Ovary (tissue), 7 donors: ENCODE measurements at regions not wholly inside any gene's neighbourhood (a gene's known extent, or its start where the extent isn't known, plus 50 kb on each side); places are given as distances from the start of the nearest gene placed in this dataset.
"Not testable (repeated sequence)": the region's sequence is repeated elsewhere in the genome, so short reads cannot be mapped to it uniquely, and the experiment has no call there.

Experiments
- DNase-seq, 5 donors: peaks; one replicate each; pipeline ENCODE4 v3.0.0-alpha.2; 2019 to 2020
- H3K27ac ChIP-seq, 2 donors: fragments of 200-600 bp; one replicate each; pipeline versions ENCODE4 v1.5.1 to v1.8.0; 2019 to 2022
- H3K27me3 ChIP-seq: fragments of 200-600 bp; one replicate; pipeline ENCODE4 v1.8.0; 2022
- H3K36me3 ChIP-seq: fragments of 200-600 bp; sonication (generic); one replicate; pipeline ENCODE4 v1.5.1; 2019
- H3K4me1 ChIP-seq: one replicate; pipeline ENCODE4 v1.8.1; 2013; ENCODE audit warnings: mild to moderate bottlenecking, moderate library complexity; ENCODE audit not compliant: insufficient read depth
- H3K4me3 ChIP-seq: fragments of 200-600 bp; sonication (generic); one replicate; pipeline ENCODE4 v1.5.1; 2017
- H3K9me3 ChIP-seq, 2 donors: fragments of 200-600 bp in 1 of 2; sonication (generic) in 1 of 2; one replicate each; pipeline versions ENCODE4 v1.5.1 to v1.8.1; 2013 to 2019; ENCODE audit warnings: mild to moderate bottlenecking in 1 of 2, moderate library complexity in 1 of 2
- EP300 ChIP-seq: sonication (generic); formaldehyde crosslinking; IDR thresholded peaks from one replicate; pipeline ENCODE4 v1.6.1; 2017; ENCODE audit warnings: antibody characterized with exemption
- POLR2A ChIP-seq: fragments of 450-650 bp; IDR thresholded peaks from one replicate; pipeline ENCODE4 v1.6.1; 2017; ENCODE audit warnings: antibody characterized with exemption, mild to moderate bottlenecking, moderate library complexity
- WGBS, 3 donors: extraction: QIAGEN DNeasy Blood & Tissue Kit in 1 of 3; methylation state at CpG; one replicate each; pipeline versions ENCODE4 v1.1.5 to v1.1.7; 2013 to 2017; 5-methylcytosine and 5-hydroxymethylcytosine counted together
- intact Hi-C, 4 donors: fragments of 100-400 bp; cut with DNase I; formaldehyde crosslinking; loops; one replicate each; pipeline versions ENCODE4 v1.11.0 to v1.15.1; 2022 to 2023
- TF ChIP-seq, protein P1 (sequence below), 3 donors: fragments of 450-650 bp in 2 of 3; fragments of 200-600 bp in 1 of 3; IDR thresholded peaks; one replicate each; pipeline versions ENCODE4 v1.5.1 to v1.8.0; 2016 to 2022; ENCODE audit warnings: antibody characterized with exemption in 3 of 3, mild to moderate bottlenecking in 1 of 3
- donor health status: DM: no; HTN: no; CAD: no; lungs with moderate emphysema.
- donor health status: DM: no; HTN: no; CAD: no.
- donor health status: Bipolar disorder and iron deficiency.
- donor health status: DM: no; HTN: no; CAD: no.
- donor health status: DM: yes; HTN: yes; CAD: no.

DNA sequence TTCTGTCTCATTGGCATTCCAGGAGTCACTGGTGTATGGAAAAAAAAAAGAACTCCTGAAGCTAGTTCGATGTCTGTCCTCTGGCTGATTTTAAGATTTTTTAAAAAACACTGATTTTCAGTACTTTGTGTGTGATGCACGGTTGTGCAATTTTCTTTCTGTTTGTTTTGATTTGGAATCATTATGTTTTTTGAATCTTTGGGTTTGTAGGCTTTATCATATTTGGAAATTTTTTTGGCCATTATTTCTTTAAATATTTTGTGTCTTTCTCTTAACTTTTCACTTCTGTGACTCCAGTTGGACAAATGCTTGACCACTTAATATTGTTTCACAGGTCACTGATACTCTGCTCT lies 327.2 kb downstream of the BCKDHB start:
- Histone ChIP-seq H3K36me3 (no peaks in the 10 kb centered on the region), H3K4me1 (no peaks in the 10 kb centered on the region), H3K9me3 (no peaks in the 10 kb centered on the region), H3K27me3 (no peaks in the 10 kb centered on the region), H3K27ac (no peak overlapping the region), H3K4me3 (no peak overlapping the region)
- no peak for DNase-seq
- TF ChIP-seq, protein P1, sequence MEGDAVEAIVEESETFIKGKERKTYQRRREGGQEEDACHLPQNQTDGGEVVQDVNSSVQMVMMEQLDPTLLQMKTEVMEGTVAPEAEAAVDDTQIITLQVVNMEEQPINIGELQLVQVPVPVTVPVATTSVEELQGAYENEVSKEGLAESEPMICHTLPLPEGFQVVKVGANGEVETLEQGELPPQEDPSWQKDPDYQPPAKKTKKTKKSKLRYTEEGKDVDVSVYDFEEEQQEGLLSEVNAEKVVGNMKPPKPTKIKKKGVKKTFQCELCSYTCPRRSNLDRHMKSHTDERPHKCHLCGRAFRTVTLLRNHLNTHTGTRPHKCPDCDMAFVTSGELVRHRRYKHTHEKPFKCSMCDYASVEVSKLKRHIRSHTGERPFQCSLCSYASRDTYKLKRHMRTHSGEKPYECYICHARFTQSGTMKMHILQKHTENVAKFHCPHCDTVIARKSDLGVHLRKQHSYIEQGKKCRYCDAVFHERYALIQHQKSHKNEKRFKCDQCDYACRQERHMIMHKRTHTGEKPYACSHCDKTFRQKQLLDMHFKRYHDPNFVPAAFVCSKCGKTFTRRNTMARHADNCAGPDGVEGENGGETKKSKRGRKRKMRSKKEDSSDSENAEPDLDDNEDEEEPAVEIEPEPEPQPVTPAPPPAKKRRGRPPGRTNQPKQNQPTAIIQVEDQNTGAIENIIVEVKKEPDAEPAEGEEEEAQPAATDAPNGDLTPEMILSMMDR (IDR thresholded peaks at IDR 0.05) = no peak
- no peak for TF ChIP-seq POLR2A
- no peak for TF ChIP-seq EP300
- intact Hi-C loops = no loop called here
- 50 to 68% (median 65%) methylated on average over 2 of the region's 2 CpGs for WGBS, 3 donors

DNA sequence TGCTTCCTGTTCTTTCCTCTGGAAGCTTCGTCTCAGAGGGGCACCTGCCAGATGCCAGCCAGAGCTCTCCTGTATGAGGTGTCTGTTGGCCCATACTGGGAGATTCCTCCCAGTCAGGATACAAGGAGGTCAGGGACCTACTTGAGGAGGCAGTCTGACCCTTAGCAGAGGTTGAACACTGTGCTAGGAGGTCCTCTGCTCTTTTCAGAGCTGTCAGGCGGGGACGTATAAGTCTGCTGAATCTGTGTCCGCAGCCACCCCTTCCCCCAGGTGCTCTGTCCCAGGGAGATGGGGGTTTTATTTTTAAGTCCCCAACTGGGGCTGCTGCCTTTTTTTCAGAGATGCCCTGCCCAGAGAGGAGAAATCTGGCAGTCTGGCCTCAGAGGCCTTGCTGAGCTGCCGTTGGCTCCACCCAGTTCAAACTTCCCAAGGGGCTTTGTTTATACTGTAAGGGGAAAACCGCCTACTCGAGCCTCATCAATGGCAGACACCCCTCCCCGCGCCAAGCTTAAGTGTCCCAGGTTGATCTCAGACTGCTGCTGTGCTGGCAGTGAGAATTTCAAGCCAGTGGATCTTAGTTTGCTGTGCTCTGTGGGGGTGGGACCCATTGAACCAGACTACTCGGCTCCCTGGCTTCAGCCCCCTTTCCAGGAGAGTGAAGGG lies 326.7 kb downstream of the BCKDHB start:
- H3K27ac ChIP-seq = no peak overlapping the region
- intact Hi-C loops = no loop called here
- no peak overlapping the region for H3K4me3 ChIP-seq
- H3K27me3 ChIP-seq = no peaks in the 10 kb centered on the region
- H3K36me3 ChIP-seq = no peaks in the 10 kb centered on the region
- WGBS, 3 donors = 71 to 78% (median 76%) methylated on average over 10 of the region's 10 CpGs
- no peaks in the 10 kb centered on the region for H3K9me3 ChIP-seq
- DNase-seq = no peak
- TF ChIP-seq, protein P1 (IDR thresholded peaks at IDR 0.05) = no peak
- TF ChIP-seq POLR2A = no peak
- H3K4me1 ChIP-seq = no peaks in the 10 kb centered on the region

DNA sequence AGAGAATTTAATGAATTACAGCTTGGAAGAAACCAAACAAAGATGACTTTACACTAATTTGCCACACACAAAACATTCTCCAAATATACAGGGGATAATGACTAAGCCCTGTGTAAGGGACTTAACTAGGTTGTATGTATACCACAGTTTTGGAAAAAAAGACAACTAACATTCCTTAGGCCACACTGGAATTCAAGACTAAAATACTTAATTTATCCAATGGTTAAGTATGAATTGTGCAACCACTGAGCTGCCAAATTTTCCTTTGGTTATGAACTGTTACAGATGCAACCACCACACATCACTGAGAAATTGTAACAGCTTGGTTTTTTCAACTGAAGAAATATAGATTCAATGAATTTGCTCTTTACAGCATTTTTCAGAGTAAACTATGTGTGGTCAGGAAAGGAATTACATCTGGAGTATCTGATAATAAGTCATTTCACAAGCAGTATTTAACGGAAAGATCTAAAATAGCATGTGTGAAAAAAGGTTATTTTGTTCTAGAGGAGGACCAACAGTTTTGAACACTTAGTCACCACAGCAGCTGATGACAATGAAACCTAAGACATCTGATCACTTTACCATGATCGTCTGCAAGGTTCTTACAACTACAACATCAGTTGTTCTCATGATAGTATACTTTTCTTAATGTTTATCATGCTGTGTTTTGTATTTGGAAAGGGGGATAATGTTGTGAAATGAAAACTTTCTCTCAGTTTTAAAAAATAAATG lies 318.8 kb downstream of the BCKDHB start:
- intact Hi-C loops = no loop called here
- no peak overlapping the region for H3K4me3 ChIP-seq
- DNase-seq = no peak
- TF ChIP-seq EP300 (no peak), POLR2A (no peak)
- TF ChIP-seq, protein P1 (IDR thresholded peaks at IDR 0.05) = no peak
- no peaks in the 10 kb centered on the region for H3K27me3 ChIP-seq
- H3K36me3 ChIP-seq = no peaks in the 10 kb centered on the region
- H3K27ac ChIP-seq = no peak overlapping the region
- H3K4me1 ChIP-seq = no peaks in the 10 kb centered on the region
- 49 to 58% (median 54%) methylated on average over 2 of the region's 2 CpGs for WGBS, 3 donors
- H3K9me3 ChIP-seq = peaks cover 0 to 7% of the 10 kb centered on the region in 2 donors

DNA sequence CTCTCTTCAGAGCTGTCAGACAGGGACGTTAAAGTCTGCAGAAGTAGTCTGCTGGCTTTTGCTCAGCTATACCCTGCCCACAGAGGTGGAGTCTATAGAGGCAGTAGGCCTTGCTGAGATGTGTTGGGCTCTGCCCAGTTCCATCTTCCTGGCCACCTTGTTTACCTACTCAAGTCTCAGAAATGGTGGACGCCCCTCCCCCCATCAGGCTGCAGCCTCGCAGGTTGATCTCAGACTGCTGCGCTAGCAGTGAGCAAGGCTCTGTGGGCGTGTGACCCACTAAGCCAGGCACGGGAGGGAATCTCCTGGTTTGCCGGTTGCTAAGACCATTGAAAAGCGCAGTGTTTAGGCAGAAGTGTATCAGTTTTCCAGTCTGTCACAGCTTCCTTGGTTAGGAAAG lies 305.0 kb downstream of the BCKDHB start:
- no peaks in the 10 kb centered on the region for H3K27me3 ChIP-seq
- TF ChIP-seq, protein P1 (IDR thresholded peaks at IDR 0.05) = no peak
- no peak for TF ChIP-seq EP300
- no peak for TF ChIP-seq POLR2A
- H3K4me3 ChIP-seq = no peak overlapping the region
- no peak for DNase-seq
- WGBS, 3 donors = 95 to 98% (median 96%) methylated on average over 8 of the region's 8 CpGs
- no peak overlapping the region for H3K27ac ChIP-seq
- no peaks in the 10 kb centered on the region for H3K9me3 ChIP-seq
- H3K4me1 ChIP-seq = no peaks in the 10 kb centered on the region
- no peaks in the 10 kb centered on the region for H3K36me3 ChIP-seq
- intact Hi-C loops = no loop called here

DNA sequence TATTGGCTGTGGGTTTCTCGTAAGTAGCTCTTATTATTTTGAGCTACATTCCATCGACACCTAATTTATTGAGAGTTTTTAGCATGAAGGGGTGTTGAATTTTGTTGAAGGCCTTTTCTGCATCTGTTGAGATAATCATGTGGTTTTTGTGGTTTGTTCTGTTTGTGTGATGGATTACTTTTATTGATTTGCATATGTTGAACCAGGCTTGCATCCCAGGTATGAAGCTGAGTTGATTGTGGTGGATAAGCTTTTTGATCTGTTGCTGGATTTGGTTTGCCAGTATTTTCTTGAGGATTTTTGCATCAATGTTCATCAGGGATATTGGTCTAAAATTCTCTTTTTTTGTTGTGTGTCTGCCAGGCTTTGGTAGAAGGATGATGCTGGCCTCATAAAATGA lies 301.5 kb downstream of the BCKDHB start:
- H3K27ac ChIP-seq, H3K4me1 ChIP-seq, H3K27me3 ChIP-seq, H3K4me3 ChIP-seq, H3K9me3 ChIP-seq, intact Hi-C loops, DNase-seq, H3K36me3 ChIP-seq: not testable (repeated sequence)
- 88 to 98% (median 97%) methylated on average over 2 of the region's 2 CpGs for WGBS, 3 donors
